ENCODE measurements at regions not wholly inside any gene's neighbourhood (a gene's known extent, or its start where the extent isn't known, plus 50 kb on each side); places are given as distances from the start of the nearest gene placed in this dataset.

DNA sequence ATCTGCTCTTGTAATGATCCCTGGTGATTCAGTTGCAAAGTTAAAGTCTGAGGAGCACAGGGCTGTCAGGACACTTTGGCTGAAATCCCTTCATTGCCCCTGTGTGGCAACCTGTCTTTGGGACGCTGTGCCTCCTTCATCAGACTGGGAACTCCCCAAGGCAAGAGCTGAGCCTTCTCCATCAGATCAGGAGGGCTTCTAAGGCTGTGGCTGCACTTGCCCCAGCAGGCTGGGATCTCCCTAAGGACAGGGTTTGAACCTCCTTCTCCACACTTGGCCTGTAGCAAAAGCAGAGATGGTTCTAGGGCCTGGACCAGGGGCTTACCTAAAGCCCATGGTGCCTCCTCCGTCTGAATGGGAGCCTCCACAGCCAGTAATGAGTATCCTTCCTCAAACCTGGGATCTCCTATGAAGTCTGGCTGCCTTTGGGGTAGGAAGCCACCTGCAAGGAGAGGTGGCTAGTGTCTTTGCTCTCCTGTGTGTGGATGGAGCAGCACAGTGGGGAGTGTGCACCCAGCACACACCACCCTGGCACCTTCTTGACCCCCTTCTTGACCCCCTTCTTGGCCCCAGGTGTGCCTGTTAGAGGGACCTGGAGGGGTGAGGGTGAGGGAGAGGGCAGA is 79.0 kb upstream of the NKD1 start:
- no peak for DNase-seq

GRCh38 chr16:50468749-50469078 is 79.5 kb upstream of the NKD1 start:
- DNase-seq: no peak

DNA sequence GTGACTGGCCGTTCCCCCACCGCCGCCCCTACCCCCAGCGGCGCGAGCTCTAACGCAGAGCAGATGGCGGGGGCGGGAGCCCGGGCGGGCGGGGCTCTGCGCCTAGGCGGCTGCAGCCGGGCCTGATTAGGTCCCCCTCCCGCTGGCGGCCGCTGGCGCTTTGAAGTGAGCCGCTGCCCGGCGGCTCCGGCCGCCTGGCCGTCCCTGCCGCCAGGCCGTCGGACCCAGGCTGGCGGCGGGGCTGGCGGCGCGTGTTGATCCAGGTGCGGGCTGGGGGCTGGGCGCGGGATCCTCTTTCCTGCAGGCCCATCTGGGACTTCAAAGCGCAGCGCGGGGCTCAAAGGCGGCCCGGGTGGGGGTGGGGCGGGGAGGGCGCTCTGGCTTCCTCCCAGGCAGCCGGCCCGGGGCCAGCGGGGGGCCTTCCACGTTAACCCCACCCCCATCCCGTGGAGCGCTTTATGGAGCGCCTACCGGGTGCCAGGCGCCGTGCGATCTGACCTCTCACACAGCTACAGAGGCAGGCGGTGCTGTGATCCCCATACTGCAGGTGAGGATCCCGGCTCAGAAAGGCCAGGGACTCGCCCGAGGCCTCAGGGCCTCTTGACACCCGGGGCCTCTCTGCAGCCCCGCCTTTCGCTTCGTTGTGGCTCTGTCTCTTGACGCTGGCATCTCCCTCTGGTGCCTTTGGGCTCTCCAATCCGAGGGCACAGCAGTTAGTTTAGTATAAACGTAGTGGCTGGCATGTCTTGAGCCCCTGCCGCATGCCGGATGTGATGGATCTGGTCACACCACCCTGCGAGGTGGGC is 80.0 kb upstream of the NKD1 start:
- peak in 1 of 2 experiments; percentile 3 for DNase-seq

GRCh38 chr16:50467559-50467942 is 80.6 kb upstream of the NKD1 start:
- DNase-seq: no peak

- DNase-seq: no peak
Observed at GRCh38 chr16:50466170-50466569, 82.0 kb upstream of the NKD1 start.

- no peak for DNase-seq
Observed at GRCh38 chr16:50464325-50465290, 83.6 kb upstream of the NKD1 start.

DNA sequence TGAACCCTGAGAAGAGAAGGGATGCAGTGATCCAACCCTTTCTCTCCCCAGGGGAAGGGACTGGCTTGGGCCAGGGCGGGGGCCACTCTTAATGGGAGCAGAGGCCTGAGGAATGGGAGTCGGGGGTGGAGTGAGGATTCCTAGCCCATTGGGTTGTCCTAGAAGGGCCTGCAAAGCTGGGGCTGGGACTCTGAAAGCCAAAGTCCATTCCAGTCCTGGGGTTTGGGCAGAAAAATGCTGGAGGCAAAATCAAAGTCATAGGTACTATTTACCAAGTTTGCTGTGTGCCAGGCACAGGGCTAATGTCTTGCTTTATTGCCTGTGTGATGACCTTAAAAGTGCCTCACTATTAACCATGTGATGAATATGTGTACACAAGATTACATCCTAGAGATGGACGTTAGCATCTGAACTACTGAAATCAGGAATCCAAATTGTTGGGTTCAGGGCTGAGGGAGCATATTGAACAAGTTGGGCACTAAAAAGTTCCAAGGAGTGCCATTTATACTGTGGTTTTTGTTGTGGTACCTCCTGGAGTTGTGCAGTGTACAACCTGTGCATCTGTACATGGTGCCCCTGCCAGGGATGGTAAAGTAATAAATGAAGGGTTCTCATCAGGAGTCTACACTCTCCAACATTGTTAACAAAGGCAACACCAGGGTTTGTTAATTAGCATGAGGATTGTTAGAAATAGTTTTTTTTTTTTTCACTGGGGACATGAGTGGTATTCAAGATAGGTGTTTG is 84.4 kb upstream of the NKD1 start:
- DNase-seq: no peak

DNA sequence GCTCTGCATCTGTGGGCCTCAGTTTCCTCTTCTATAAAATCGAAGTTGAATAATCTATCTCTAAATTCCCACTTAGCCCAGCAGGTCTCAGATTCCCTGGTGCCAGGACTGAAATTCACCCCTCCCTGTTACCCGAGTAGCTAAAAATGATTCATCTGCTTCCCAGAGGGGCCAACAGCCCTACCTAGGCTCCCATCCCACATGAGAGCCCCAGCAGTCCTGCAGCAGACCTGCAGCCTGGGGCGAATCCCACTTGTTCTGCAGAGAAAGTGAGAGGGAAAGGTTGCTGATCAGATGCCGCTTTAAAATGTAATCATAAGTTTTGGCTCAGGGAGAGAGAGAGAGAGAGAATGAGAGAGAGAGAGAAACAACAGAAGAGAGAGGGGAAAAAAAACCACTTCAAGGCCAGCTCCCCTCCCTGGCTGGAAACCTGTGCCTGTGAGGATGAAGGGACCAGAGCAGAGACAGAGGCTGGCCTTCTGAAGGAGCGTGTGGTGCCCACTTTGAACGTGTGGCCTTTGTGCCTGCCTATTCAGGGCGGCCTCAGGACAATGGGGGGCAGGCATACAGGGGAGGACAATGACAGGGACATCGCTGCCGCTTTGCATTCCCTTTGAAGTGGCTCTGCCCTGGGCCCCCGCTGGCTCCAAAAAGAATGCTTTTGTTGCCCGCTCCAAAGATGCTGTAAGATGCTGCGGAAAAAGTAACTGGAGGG is 85.2 kb upstream of the NKD1 start:
- DNase-seq: no peak

DNA sequence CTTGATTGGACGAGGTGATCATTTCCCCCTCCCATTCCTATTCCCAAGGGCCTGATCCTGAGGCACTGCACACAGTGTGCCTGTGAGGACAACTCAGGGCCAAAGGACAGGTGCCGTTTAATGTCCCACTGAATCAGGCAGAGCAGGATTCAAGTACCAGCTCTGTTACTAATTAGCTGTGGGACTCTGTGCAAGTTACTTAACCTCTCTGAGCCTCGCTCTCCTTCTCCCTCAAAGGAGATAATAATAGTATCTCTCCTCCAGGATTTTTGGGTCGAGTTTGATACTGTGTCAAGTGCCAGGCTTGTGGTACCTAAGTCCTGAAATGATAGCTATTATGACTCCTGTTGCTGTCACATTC is 86.8 kb upstream of the NKD1 start:
- DNase-seq: no peak

- no peak for DNase-seq
Observed at GRCh38 chr16:50460538-50461399, 87.4 kb upstream of the NKD1 start.

DNA sequence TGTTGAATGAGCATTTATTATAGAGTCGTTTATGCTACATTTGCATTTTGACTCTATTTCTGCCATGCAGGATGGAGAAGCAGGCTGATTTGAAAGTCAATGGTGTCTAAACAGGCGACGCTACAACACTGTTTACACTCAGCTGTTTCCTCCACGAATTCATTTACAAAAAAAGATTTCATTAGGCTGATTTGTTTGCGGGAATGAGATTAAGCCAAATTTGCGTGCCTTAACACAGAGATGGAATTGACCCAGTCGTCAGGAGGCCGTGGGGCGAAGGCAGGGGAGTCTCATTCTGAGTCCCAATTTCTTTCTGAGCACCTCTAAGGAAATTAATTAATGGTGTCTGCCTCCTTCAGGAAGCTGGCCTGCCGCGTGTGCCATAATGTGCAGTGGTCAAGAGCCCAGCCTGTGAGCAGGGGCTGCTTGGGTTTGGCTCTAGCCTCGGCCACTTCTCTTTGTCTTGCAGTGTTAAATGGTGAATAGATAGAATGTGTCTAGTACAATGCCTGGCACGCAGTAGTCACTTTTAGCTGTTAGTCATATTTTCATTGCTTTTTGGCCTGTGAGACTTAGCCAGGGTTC is 88.6 kb upstream of the NKD1 start:
- DNase-seq: no peak

- DNase-seq: no peak
Observed at GRCh38 chr16:50458667-50459495, 89.3 kb upstream of the NKD1 start.

GRCh38 chr16:50457979-50458491 is 89.2 kb upstream of the BRD7 start:
- DNase-seq: no peak

DNA sequence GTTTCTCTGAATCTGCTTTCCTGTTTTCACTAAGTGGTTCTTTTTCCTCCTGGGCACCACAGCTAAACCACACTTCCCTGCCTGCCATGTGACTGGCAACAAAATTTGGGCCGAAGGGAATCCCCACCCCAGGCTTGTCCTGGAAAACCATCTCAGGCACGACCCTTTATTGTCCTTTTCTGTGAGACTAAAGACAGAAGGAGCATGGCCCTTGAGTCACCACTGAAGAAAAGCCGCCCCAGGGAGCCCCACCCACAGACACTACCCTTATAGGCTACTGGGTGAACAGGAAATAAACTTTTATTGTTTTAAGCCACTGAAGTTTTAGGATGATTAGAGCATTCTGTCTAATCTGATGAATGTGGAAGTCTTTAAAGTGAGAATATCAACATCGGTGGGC is 88.6 kb upstream of the BRD7 start:
- DNase-seq: no peak

GRCh38 chr16:50455288-50455845 is 86.6 kb upstream of the BRD7 start:
- no peak for DNase-seq

DNA sequence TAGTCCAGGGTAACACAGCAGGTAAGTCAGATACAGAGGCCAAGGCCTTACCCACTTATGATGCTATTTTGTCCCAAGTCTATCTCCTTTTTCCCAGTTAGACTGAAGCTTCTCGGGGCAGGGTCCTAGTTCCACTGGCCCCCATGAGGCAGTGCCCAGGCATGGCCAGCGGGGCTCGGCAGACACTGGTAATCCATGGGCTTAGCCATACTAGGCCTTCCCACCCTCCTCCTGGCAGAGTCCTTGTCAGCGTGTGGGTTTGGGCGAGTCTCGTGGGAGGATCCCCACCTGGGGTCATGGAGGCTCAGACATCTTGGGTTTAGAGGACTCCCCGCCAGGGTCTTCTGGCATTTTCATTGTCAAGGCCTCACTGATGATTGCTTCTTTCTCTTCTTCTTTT is 84.7 kb upstream of the BRD7 start:
- no peak for DNase-seq

DNA sequence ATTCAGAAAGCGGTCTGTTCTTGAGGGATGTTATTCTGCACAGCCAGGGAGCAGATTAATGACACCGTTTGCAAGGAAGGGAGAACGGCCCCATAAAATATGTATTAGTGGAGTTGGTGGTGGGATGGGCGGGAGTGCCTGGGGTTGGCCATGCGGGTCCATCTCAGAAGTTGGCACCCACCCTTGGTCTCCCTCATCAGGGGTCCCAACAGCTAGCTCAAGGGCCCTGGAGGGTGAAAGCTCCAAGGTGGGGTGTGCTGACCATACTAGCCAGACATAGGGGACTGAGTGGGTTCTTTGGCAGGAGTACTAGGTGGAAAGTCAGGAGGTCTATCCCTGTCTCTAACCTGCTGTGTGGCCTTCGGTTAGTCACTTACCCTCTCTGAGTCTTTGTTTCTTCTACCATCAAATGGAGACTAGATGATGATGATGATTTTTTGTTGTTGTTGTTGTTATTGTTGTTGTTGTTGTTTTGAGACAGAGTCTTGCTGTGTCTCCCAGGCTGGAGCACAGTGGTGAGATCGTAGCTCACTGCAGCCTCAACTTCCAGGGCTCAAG is 83.2 kb upstream of the BRD7 start:
- no peak for DNase-seq

DNA sequence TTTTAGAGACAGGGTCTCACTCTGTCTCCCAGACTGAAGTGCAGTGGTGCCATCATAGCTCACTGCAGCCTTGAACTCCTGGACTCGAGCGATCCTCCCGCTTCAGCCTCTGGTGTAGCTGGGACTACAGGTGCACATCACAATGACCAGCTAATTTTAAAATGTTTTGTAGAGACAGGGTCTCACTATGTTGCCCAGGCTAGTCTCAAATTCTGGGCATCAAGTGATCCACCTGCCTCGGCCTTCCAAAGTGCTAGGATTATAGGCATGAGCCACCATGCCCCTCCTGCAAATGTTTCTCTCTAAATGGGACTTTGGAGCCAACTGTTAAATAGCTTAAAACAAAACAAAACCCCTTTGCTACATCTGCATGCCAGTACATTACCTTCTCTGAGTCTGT is 82.2 kb upstream of the BRD7 start:
- DNase-seq: no peak

DNA sequence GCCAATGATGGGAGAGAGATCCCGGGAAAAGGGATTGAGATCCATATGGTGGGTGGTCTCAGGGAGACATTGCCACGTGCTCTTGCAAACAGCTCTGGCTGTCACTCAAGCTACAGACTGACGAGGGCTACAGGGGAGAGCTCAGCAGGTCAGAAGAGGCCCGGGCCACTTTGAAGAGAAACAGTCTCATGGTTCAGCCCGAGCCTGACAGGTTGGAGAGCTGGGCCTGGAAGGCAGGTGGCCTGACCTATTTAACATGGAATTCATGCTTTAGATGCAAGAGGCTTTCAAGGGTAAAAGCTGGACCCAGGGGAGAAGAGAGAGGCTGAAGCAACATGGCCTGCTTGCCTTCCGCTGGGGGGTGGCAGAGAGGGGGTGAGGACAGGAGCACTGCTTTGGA is 81.0 kb upstream of the BRD7 start:
- no peak for DNase-seq

Measured in NCI-H446 (cell line).